DOHH2 (cell line): ENCODE measurements at regions not wholly inside any gene's neighbourhood (a gene's known extent, or its start where the extent isn't known, plus 50 kb on each side); places are given as distances from the start of the nearest gene placed in this dataset.

ENCODE experiments used
- CTCF ChIP-seq: fragments of 200-600 bp; sonication (generic); IDR thresholded peaks from one replicate; pipeline ENCODE4 v1.5.1; 2014; ENCODE audit warnings: antibody characterized with exemption, mild to moderate bottlenecking, low read depth, low read length; ENCODE audit not compliant: poor library complexity, severe bottlenecking
- EZH2phosphoT487 ChIP-seq: fragments of 200-600 bp; sonication (generic); IDR thresholded peaks from 2 replicates; pipeline ENCODE4 v1.6.1; 2017; ENCODE audit warnings: borderline replicate concordance, mild to moderate bottlenecking, antibody characterized with exemption, low read length, moderate library complexity, mixed read lengths

- TF ChIP-seq CTCF (no peak), EZH2phosphoT487 (no peak)
These were observed 143.7 kb upstream of the COL1A2 start for GRCh38 chr7:94250987-94251386.
